Breast epithelium (tissue), 4 donors: ENCODE measurements at regions not wholly inside any gene's neighbourhood (a gene's known extent, or its start where the extent isn't known, plus 50 kb on each side); places are given as distances from the start of the nearest gene placed in this dataset.
A peak's percentile ranks its signal among the peaks of the same experiment; 100 is the strongest.

Source experiments
- DNase-seq, 2 donors: peaks; one replicate each; pipeline ENCODE4 v3.0.0-alpha.2; 2019; ENCODE audit warnings: low spot score in 2 of 2
- H3K27ac ChIP-seq, 2 donors: fragments of 200-600 bp; sonication (generic) in 1 of 2; one replicate each; pipeline ENCODE4 v1.5.1; 2016 to 2019; ENCODE audit warnings: mild to moderate bottlenecking in 1 of 2
- H3K27me3 ChIP-seq, 2 donors: fragments of 200-600 bp; sonication (generic) in 1 of 2; one replicate each; pipeline versions ENCODE4 v1.5.1 to v1.6.0; 2017 to 2019; ENCODE audit warnings: control low read depth in 1 of 2, mild to moderate bottlenecking in 1 of 2
- H3K36me3 ChIP-seq: fragments of 200-600 bp; one replicate; pipeline ENCODE4 v1.5.1; 2019
- H3K4me1 ChIP-seq, 2 donors: fragments of 200-600 bp; sonication (generic); one replicate each; pipeline ENCODE4 v1.5.1; 2016 to 2019; ENCODE audit warnings: control low read depth in 1 of 2
- H3K4me3 ChIP-seq, 3 donors: fragments of 200-600 bp; sonication (generic); 1 replicate in 2 of 3; 2 replicates in 1 of 3; pipeline ENCODE4 v1.5.1; 2016 to 2019; ENCODE audit warnings: mild to moderate bottlenecking in 3 of 3, moderate library complexity in 2 of 3
- H3K9me3 ChIP-seq, 2 donors: fragments of 200-600 bp; sonication (generic) in 1 of 2; one replicate each; pipeline ENCODE4 v1.5.1; 2016 to 2019; ENCODE audit warnings: control low read depth in 1 of 2
- POLR2A ChIP-seq: fragments of 450-650 bp; IDR thresholded peaks from one replicate; pipeline ENCODE4 v1.6.1; 2016; ENCODE audit warnings: antibody characterized with exemption, mild to moderate bottlenecking, moderate library complexity
- POLR2AphosphoS5 ChIP-seq, 3 donors: sonication (generic); formaldehyde crosslinking; IDR thresholded peaks; one replicate each; pipeline ENCODE4 v1.6.1; 2017; ENCODE audit warnings: antibody characterized with exemption in 3 of 3
- intact Hi-C: fragments of 100-400 bp; cut with DNase I; formaldehyde crosslinking; loops from one replicate; pipeline ENCODE4 v1.15.1; 2023; ENCODE audit warnings: low total_unique reads
- TF ChIP-seq, protein P1 (sequence below), 3 donors: fragments of 450-650 bp; IDR thresholded peaks; one replicate each; pipeline ENCODE4 v1.5.1; 2016 to 2017; ENCODE audit warnings: antibody characterized with exemption in 3 of 3, mild to moderate bottlenecking in 3 of 3, moderate library complexity in 3 of 3

DNA sequence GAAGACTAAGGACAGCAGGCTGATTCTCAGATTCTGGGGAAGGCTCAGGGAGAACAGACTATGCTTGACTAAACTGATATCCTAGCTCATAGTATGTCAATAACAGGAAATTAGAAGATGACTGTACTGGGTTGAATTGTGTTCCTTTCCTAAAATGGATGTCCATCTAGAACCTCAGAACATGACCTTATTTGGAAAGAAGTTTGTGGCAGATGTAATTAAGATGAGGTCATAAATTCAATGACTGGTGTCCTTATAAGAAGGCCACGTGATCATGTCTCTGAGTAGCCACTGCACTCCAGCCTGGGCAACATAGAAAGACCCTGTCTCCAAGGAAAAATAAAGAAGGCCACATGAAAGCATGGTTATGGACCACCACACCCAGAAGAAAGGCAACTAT is 113.9 kb upstream of the STMND1 start:
- no peaks in the 10 kb centered on the region for H3K9me3 ChIP-seq
- no peak overlapping the region for H3K27ac ChIP-seq
- H3K4me1 ChIP-seq: peaks cover 0 to 3% of the 10 kb centered on the region in 2 donors
- no peaks in the 10 kb centered on the region for H3K27me3 ChIP-seq
- H3K4me3 ChIP-seq: no peak overlapping the region
- no peaks in the 10 kb centered on the region for H3K36me3 ChIP-seq
- TF ChIP-seq POLR2A (no peak), POLR2AphosphoS5 (IDR thresholded peaks at IDR 0.05) (no peak)
- TF ChIP-seq, protein P1, sequence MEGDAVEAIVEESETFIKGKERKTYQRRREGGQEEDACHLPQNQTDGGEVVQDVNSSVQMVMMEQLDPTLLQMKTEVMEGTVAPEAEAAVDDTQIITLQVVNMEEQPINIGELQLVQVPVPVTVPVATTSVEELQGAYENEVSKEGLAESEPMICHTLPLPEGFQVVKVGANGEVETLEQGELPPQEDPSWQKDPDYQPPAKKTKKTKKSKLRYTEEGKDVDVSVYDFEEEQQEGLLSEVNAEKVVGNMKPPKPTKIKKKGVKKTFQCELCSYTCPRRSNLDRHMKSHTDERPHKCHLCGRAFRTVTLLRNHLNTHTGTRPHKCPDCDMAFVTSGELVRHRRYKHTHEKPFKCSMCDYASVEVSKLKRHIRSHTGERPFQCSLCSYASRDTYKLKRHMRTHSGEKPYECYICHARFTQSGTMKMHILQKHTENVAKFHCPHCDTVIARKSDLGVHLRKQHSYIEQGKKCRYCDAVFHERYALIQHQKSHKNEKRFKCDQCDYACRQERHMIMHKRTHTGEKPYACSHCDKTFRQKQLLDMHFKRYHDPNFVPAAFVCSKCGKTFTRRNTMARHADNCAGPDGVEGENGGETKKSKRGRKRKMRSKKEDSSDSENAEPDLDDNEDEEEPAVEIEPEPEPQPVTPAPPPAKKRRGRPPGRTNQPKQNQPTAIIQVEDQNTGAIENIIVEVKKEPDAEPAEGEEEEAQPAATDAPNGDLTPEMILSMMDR (IDR thresholded peaks at IDR 0.05): no peak
- DNase-seq: no peak
- intact Hi-C loops: no loop called here

DNA sequence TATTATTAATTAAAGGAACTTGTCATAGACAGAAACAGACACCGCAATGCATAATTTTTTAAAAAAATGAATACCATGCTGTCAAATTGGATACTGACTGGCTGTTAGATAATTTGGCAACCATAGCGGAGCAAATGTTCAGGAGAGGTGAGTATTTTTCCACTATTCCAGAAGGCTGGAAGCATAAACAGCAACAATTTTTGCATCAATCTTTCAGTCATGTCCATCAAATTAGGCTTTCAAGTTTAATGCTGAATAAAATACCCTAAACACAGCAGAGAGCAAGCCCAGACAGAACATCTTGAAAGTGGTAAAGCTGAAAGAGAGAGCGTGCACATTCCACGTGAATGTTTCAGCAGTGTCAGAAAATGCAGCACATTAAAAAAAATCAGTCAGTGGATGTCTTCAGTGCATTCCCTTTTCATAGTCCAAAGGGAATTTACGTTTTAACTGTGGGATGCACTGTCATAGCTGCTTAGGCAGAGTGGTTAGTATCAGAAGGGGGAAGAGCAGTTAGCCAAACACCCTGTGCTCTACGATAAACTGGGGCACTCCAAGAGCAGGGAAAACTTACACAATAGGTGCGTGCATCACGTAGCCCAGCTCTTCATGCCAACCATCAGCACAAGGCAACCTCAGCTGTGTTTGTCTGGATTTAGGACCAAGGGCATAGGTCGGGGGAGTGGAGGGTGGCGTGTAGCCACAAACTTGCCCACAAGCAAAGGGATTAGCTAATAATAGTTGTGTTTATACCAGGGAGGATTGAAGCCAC is 116.2 kb upstream of the STMND1 start:
- intact Hi-C loops: no loop called here
- Histone ChIP-seq H3K4me1 (peaks cover 0 to 3% of the 10 kb centered on the region in 2 donors), H3K36me3 (no peaks in the 10 kb centered on the region), H3K9me3 (no peaks in the 10 kb centered on the region), H3K27me3 (no peaks in the 10 kb centered on the region), H3K27ac (peak overlapping the region; percentile 70 to 79), H3K4me3 (peak overlapping the region in 1 of 3 donors; percentile 42)
- TF ChIP-seq POLR2A: no peak
- TF ChIP-seq, protein P1 (IDR thresholded peaks at IDR 0.05): no peak
- TF ChIP-seq POLR2AphosphoS5 (IDR thresholded peaks at IDR 0.05): no peak
- no peak for DNase-seq

GRCh38 chr6:16982807-16983206 is 119.0 kb upstream of the STMND1 start:
- intact Hi-C loops: no loop called here
- TF ChIP-seq POLR2AphosphoS5 (IDR thresholded peaks at IDR 0.05) (no peak), POLR2A (no peak)
- TF ChIP-seq, protein P1 (IDR thresholded peaks at IDR 0.05): no peak
- Histone ChIP-seq H3K27me3 (no peaks in the 10 kb centered on the region), H3K4me1 (peaks cover 0 to 3% of the 10 kb centered on the region in 2 donors), H3K27ac (no peak overlapping the region), H3K36me3 (no peaks in the 10 kb centered on the region), H3K9me3 (no peaks in the 10 kb centered on the region), H3K4me3 (no peak overlapping the region)
- DNase-seq: no peak

DNA sequence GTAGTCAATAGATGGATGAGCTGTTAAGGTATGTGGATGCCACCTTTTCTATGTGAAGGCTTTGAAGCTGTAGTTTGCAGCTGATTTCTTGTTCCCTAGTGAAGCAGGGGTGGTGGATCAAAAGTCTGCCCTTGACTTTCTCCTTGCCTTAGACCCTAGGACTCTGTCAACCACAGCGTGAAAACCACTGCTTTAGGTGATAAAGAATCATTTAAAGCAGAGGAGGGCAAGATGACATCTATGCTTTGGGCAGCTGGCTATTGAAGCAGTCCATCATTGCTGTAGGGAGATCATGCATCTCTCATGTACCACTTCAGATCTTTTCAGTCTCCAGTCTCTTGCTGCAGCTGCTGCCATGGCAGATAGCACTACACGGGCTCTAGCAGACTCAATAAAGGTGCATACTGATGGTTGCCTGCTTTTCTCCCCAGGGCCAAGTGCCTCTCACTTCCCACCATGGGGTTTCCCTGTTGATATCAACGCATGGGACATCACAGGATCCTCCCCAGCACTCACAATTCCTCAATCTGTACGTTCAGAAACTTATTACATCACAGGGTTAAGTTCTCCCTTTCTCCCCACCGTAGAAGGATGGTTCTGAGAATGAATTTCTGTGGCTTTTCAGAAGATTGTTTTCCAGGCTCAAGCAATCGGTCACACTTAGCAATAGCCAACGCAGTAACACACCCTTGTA is 122.0 kb upstream of the STMND1 start:
- H3K9me3 ChIP-seq: no peaks in the 10 kb centered on the region
- intact Hi-C loops: no loop called here
- no peak for DNase-seq
- H3K27ac ChIP-seq: no peak overlapping the region
- no peak for TF ChIP-seq POLR2A
- TF ChIP-seq POLR2AphosphoS5 (IDR thresholded peaks at IDR 0.05): no peak
- TF ChIP-seq, protein P1 (IDR thresholded peaks at IDR 0.05): no peak
- no peaks in the 10 kb centered on the region for H3K36me3 ChIP-seq
- H3K4me3 ChIP-seq: no peak overlapping the region
- no peaks in the 10 kb centered on the region for H3K27me3 ChIP-seq
- no peaks in the 10 kb centered on the region for H3K4me1 ChIP-seq

DNA sequence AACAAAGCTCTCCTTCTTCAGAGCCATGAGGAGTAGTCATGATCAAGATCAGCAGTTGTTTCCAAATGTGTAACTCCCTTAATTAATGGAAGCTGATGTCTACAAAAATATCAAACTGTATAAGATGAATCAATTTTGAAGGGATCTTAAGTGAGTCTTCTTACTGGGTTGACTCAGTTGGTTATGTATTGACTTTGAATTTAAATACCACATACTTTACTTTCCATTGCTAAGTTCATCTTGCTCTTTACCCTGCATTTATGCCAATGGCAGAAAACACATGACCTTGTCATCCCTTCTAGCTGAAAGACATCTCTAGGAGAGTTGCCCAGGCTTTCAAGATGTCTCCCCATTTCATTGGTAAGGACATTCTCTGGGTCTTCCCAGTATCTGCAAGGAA is 123.2 kb upstream of the STMND1 start:
- H3K4me3 ChIP-seq: no peak overlapping the region
- DNase-seq: no peak
- no peaks in the 10 kb centered on the region for H3K27me3 ChIP-seq
- TF ChIP-seq, protein P1 (IDR thresholded peaks at IDR 0.05): no peak
- TF ChIP-seq POLR2AphosphoS5 (IDR thresholded peaks at IDR 0.05): no peak
- TF ChIP-seq POLR2A: no peak
- no peak overlapping the region for H3K27ac ChIP-seq
- H3K4me1 ChIP-seq: no peaks in the 10 kb centered on the region
- H3K36me3 ChIP-seq: no peaks in the 10 kb centered on the region
- intact Hi-C loops: no loop called here
- no peaks in the 10 kb centered on the region for H3K9me3 ChIP-seq
